ENCODE measurements at regions not wholly inside any gene's neighbourhood (a gene's known extent, or its start where the extent isn't known, plus 50 kb on each side); places are given as distances from the start of the nearest gene placed in this dataset.

DNA sequence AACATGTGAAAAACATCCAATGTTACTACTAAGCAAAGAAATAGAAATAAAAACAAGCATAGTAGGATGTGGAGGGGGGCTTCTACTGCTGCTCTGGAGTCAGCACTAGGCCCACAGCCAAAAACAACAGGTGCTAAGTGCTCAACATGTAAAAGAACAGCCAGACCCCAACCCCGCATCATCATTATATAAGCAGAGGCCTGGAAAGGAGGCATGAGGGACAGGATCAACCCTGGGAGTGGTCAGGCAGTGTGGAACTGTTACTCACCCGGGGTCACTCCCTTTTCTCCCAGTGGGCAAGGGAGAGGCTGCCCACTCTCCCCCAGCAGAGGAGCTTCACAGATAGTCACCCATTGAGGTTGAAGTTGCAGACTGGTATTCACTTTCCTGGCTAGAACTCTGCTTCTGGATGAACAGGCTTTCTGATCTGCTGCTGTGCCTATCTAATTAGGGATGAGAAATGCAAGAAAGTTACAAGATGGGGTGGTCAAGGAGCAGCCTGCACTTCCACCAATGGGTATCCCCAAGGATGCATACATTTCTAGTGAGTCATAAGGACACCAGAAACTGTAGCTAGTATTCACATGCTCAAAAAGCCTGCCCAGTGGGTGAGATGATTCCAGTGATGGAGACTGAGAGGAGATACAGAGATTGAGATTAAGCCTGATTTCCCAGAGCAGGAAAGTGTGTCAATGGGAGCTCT lies 480.1 kb upstream of the TCF4 start:
- no peak for TF ChIP-seq GATA2 (IDR thresholded peaks at IDR 0.05; ENCODE audit: low read depth, low read length)
- no peak for TF ChIP-seq GATA3 (IDR thresholded peaks at IDR 0.05; ENCODE audit: low read depth, low read length)

All from SH-SY5Y (cell line).